ENCODE measurements at regions not wholly inside any gene's neighbourhood (a gene's known extent, or its start where the extent isn't known, plus 50 kb on each side); places are given as distances from the start of the nearest gene placed in this dataset.

DNA sequence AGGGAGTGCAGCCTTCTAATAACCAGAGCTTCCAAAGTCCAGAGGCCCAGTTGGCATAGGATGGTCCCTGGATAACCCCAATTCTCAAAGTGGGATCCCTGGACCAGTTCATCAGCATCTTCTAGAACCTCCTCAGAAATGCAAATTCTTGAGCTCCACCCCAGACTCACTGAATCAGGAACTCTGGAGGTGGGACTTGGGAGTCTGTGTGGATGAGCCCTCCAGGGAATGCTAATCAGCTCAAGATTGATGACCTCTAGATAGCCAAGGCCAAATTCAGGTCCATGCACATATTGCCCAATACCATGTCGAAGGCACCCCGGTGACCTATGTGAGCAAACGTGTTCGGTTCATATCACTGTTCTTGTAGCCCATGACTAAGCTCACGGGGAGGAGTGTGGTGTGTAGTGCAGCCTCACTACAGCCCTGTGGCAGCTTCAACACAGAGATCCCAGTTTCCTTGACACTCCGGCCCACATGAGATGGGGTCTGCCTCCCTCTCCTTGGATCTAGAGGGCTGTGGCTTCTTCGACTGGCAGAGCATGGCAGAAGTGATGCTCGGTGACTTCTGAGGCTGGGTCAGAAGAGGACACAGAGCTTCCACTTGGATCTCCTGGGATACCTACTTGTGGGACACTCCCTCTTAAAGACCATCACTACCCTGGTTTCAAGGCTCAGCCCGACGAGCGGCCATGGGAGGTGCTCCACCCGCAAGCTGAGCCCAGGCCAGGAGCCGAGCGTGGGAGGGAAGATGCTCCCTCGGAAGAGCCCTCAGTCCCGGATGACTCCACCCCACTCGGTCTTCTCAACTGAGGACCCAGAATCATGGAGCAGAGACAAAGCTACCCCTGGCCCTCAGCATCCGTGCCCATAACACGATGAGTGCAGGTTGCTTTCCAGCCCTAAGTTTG lies 151.1 kb upstream of the CST7 start:
- DNase-seq: no peak

DNA sequence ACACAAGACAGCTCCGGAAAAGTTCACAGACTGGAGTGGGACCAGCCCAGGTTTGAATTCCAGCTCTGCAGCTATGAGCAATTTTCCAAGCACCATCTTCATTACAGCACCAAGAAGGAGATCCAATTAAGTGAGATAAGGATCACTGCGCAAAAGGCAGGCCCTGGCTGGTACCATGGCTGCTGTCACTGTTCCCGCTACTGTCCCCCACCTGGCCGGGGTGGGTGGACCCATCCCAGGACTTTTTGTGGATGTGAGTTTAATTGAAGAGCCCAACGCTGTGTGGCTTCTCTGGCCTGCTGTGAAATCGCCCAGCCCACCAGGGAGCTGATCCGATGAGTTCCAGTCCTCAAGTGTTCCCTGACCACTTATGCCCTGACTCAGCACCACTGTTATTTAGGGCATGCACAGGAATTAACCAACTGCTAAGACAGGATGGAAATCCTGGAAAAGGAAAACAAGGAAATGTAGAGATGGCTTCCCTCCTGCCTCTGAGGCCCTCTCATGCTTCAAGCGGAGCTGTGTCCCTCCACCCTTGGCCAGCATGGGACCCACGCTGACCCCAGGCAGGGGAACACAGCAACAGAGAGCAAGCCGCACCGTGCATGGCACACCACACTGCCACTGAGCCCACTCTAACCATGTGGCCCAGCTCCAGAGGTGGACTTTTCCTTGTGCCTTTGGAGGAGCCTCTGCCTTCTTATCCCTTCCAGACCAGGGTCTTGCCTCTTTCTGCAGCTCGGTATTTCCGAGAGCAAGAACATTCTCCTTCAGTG lies 150.0 kb upstream of the CST7 start:
- DNase-seq: no peak

DNA sequence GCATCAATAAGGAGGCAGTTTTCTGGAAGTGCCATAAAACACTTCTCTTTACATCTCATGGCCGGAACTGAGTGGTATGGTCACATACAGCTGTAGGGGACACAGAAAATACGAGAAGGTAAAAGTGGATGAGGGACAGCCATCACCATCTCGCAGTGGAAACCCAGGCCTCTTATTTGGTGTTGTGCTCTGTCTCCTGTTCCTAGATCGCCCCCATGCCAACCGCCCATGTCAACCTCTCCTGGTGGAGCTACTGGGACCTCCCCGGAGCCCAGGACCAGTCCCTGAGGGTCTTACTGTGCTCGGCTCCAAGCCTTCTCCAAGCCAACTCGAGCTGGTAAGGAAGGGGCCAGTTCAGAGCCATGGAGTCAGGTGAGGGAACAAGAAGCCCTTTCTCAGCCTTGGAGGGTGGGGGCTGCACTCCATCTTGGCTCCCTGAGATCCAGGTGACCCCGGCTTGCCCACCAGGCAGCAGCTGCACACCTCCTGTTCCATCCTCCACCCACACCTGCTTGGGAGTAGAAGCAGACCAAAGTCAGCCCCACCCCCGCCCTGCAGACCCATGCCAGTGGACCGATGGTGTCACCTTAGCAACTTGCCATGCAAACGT lies 149.0 kb upstream of the CST7 start:
- no peak for DNase-seq

DNA sequence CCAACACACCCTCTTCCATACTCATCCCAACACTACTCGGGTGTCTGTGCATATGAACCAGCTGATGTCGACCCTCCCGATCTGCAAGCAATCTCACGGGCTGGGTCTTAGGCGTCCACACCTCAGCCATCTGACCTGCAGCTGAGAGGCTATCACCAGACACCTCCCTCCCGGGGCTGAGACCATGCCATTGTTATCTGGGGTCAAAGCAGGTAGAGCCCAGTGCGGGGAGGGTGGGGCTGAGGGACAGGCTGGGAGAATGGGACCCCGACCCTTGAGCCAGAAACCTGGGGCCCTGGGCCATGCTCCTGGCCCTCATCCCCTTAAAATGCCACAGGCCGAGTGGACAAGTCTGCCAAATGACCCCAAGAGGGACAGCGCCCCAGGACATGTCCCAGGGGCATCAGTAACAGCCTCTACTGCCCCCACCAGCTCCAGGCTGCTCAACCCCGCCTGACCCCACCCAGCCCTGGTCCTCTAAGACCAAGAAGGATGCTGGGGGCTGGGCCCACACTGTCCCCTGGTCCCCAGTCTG lies 146.7 kb upstream of the CST7 start:
- DNase-seq: no peak

DNA sequence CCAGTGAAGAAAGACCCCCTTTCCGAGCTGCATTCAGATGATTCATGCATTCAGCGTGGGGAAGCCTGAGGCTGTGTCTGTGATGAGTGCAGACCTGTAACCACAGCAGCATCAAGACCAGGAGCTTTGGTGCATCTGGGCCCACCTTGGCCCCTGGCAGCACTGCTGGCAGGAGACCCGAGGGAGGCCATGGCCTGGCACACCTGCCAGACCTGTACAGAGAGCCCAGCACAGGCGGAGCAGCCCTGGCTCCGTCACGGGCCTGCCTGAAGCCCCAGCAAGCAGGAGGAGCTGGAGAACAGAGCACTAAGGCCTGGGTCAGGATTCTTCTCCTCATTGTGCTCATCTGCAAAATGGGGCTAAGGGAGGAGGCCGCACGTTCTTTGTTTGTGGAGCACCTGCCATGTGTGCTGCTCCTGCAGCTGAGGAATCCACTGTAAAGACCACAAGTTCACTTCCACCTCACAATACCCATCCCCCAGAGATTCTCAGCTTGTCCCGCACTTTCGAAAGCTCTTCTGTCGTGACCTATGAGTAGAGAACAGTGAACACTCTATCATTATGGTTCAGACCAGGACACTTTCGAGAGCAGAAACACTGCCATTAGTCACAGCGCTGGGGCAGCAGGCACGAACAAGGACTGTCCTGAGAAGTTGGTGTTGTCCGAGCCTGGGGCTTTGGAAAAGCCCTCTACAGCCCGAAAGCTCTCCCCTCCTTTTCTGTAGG lies 144.4 kb upstream of the CST7 start:
- DNase-seq: no peak

DNA sequence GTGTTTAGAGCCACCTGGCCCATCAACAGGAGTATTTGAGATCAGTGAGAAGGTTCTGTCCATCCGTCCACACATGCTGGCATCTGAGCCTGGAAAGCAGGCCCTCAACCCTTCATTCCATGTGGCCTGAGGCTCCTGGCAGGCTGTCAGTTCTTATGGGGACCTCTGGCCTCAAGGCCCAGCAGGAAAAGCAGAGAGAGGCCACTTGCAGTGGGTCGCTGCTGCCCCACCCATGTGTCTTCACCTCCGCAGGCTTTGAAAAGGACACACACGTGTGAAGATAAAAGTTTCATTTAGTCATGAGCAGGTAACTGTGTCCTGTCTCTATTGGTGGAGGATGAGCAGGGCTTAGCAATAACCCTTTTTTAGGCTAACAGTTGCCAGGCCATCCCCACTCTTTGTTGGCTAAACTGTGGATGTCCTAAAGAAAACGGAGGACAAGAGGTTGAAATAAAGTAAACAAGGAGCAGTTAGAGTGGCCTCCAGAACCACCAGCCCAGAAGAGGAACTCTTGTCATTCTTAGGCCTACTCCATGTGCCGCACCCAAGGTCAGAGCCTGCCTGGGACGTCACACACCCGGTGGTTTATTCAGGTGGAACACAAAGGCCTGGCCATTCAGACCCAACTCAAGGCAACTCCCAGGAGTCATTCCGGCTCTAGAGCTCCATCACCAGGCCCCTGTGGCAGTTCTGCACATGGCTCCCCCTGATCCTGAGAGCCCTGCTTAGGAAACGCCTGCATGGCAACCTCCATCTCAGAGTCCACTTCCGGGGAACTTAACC lies 143.4 kb upstream of the CST7 start:
- DNase-seq: no peak

DNA sequence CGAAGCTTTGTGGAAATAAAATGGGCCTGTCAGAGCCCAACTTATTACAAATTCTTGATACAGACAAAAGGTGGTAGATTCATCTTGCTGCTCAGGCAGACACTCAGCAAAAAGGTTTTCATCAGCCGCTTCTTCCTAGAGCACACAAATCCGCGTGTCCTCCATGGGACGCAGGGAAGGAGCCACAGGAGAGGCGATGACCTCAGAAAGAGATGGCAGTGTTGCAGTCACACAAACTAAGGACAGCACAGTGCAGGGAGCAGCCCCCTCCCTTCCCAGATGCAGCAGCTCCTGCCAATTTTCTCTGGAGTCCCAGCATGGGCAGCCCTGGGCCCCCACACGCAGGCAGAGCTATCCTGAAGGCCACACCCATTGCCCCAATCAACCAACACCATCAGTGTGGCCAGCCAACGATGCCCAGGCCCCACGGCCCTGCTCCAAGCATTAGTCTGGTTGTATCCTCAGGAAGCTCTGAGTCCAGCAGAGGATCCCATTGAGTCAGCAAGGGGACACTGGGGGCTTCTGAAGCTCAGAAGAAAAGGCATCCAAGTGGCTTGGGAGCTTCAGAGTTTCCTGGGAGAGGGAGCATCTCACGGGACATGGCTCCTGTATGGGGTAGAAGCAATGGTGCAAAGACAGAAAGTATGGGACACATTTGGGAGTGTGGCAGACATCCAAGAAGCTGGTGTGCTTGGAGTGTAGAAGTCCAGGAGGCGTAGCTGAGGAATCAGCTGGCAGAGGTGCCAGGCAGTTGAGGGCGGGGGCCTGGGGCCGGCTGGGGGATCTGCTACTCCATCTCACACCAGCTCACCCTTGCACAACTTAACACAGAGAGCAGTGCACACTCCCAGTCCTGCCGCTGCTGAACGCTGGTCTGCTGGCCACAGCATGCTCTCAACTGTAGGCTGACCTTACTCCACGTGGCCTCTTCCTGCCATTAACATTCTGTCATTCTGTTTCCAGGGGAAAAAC lies 142.1 kb upstream of the CST7 start:
- DNase-seq: no peak

DNA sequence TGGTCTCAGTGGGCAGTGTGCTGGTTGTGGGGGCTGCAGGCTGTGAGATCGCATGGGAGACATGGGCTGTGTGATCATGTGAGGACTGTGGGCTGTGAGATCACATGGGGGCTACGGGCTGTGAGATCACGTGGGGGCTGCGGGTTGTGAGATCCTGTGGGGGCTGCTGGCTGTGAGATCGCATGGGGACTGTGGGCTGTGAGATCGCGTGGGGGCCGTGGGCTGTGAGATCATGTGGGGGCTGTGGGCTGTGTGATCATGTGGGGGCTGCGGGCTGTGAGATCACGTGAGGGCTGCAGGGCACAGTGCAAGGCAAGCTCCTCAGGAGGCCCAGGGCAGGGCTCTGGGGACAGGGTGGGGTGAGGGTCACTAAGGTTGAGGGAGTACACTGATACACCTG lies 140.5 kb upstream of the CST7 start:
- no peak for DNase-seq

DNA sequence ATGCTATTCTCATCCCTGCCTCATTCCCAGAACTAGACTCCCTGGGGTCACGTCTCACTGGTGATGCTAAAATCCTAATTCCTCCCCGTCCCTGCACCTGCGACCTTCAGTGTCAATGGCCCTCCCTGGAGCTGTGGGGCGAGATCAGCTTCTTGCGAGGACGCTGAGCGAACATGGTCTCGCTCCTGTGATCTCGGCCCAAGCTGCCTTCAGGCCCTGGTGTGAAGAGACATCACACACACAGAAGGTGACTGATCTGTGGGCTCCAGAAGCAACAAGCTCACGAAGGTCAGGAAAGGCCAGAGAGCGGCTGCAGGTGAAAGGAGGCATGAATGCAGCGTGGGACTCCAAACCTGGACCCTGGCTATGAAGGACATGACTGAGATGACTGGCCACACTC lies 139.5 kb upstream of the CST7 start:
- DNase-seq: no peak

DNA sequence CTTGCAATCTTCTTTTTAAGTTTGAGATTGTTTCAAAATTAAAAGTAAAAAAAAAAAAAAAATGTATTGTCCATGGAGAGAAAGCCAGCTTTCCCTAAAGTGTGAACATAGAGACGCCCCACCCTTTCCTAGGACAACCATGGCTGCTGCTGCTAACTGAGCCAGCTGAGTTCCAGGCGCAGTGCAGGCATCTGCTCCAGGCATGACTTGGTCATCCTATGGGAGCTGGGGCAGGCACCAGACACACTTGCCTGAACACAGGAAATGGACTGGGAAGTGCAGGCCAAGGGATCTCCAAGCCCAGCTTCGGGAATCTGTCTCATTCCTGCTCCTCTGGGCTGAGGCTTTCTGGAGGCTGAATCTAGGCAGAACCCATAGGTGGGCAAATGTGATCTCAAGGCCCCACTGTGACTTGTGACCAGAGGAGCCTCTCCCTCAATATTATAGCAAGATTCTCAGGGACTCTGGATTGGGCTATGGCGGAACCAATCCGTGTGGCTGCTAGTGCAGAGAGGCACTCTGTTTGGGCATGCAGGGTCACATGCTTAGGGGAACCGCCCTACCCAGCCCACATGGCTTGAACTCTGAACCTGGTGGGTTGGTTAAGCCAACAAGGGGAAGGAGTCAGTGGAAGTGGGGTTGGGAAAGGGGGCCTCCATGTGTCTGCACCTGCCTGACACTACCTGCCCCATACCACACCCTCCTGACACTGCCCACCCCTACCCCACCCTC lies 138.2 kb upstream of the CST7 start:
- no peak for DNase-seq

DNA sequence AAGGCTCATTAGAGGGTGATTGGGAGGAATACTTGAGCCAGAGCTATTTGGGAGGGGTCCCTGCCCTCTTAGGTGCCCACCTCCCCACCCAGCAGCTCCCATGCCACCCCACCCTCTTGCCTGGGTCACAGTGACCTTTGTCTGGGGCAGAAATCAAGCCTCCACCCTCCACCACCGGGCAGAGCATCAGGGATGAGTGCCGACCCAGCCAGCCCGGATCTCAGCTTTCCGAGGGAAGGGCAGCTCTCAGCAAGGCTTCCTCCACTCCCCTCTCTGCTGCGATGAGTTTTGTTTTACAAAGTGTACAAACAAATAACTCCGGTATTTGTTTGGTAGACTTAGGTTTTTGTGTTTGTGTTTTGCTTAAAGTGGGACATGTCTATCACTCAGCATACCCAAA lies 136.7 kb upstream of the CST7 start:
- DNase-seq: no peak

DNA sequence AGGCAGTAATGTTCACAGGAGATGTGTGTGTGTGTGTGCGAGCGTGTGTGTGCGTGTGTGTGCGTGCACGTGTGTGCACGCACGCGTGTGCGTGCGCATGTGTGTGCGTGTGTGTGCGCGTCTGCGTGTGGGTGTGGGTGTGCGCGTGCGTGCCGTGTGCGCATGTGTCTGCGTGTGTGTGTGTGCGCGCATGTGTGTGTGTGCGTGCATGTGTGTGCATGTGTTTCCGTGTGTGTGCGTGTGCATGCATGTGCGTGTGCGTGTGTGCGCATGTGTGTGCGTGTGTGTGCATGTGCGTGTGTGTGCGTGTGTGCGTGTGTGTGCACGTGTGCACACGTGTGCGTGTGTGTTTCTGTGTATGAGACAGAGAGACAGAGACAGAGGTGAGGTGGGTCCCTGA lies 136.0 kb upstream of the CST7 start:
- DNase-seq: no peak

DNA sequence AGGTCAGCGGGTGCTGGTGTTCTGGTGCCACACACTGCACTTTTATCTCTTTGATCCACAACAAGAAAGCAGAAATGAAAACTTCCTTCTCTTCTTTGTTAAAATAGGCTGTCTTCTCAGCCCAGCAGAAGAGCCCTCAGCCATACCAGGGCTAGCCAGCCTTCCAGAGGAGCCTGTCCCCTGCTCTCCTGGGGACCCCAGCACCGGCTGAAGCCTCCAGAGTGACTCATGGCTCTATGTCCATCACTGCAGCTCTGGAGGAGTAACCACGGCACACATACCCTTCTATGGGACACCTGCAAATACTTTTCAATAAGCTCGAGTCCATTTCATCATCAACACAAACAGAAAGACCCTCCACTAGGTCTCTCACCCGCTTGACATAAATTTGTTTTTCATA lies 135.6 kb upstream of the CST7 start:
- DNase-seq: no peak

DNA sequence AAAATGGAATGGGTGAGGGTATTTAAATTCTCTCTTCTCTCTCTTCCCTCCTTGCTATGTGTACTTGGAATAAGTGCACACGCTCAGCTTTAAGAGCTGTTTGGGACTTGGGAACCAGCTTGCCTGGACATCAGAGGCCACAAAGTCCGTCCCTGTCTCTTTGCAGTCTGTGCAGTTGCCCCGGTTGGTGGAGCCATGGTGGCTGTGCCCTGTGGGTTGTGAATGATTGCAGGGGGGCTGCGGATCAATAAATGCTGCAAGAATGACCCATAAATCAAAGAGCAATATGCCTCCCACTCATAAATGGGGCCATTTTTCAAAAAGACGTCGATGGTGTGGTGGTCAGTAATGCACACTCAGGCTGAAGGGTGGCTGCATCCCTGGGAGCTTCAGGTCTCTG lies 135.1 kb upstream of the CST7 start:
- no peak for DNase-seq

DNA sequence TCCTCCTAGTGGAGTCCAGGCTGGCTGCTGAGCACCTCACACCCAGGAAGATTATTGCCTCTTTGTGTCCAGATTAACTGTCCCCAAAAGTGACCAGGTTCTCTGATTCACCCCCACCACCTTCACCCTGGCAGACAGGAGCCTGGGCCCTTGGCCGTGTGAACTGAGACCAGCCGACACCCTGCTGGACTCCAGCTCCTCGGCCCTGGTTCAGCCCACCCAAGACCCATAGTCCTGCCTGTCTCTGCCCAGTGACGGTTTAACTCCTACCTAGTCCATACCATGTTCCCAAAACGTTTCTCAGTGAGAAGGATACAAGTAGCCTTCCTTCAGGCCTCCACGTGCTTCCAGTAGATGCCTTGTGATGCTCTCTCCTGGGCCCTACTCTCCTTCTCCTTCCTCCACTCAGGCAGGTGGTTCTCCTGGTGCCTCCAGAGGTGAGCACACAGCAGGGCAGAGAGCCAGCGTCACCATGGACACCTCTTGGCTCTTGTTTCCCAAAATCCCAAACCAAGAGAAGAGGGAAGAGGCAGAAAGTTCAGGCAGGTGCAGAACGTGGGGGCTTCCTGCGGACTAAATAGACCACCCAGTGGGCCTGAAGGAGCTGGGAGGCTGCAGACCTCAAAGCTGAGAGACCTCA lies 134.4 kb upstream of the CST7 start:
- no peak for DNase-seq

DNA sequence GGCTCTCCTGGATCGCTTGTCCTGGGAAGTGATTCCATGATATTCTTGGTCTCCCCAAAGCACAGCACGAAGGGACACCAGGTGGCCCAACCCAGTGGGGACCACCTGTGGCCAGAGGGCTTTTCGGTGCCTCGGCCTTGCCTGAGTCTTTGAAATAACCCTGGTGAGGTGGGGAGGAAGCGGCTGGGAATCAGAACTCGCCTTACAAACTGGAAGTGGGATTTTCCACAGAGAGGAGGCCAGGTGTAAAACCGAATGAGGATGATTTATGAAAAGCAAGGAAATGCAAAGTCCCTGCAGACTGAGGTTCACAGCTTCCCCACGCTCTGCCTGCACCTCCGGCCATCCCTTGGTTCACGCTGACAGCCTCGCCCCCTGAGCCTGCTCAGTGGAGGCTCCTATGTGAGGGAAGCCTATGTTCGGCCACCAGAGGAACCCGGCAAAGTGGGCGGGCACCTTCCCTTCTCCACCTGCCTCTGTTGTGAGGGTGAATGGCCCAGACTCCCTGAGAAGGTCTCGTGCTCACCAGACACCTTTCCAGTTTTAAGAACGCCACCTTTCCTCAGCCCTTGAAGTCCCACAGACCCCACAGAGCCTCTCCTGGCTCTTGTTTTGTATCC lies 133.8 kb upstream of the CST7 start:
- no peak for DNase-seq

DNA sequence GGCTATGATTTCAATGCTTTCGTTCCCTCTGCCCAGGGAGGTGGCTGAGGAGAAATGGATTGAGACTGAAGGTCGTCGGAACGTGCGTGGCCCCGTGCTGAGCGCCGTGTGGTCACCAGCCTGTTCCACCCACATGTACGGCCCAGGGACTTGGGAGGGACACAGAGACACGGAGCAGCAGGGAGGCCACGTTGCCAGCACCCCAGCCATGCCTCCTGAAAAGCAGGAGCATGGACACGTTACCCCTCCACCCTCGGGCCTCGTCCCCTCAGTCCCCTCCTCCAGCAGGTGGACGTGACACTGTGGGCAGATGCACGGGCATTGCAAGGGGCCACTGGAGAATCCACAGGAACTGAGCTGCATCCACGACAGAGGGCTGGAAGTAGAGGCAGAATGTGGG lies 133.1 kb upstream of the CST7 start:
- DNase-seq: no peak

DNA sequence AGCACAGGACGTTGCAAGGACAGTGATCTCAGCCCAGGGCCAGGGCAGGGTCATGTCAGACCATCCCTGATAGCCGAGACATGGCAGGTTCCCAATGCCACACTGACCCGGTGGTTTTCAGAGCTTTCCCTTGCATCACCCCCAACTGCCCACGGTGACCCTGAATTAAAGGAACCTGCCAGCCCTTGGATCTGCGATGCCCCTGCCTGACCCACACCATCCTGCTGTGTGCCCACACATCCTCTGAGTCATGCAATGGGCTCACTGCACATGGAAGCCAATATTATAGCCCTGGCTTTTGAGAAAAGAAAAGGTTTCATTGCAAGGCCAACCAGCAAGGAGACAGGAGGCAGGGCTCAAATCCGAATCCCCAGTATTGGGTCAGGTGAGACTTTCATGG lies 132.6 kb upstream of the CST7 start:
- DNase-seq: no peak

DNA sequence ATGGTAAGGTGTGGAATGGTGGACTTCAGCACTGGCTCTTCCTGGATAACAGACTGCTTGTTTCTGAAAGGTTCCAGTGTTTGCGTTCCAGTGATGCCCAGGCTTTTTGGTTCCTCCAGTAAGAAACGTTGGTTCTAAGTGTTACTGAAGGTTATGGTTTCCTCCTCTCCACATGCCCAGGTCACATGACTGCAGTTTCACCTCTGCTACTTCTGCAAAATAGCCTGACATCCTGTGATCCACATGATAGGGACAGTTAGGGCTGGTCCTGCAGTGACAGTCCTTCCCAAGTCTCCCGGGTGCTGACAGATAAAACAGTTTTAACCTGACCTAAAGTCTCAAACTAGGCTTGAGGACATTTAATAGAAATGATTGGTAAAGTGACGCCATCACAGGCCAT lies 132.2 kb upstream of the CST7 start:
- no peak for DNase-seq

All from MV-4-11 (cell line).